Mesenchymal stem cell (in vitro differentiated cells and primary cell): ENCODE measurements at regions not wholly inside any gene's neighbourhood (a gene's known extent, or its start where the extent isn't known, plus 50 kb on each side); places are given as distances from the start of the nearest gene placed in this dataset.

Experiments used
- DNase-seq: peaks from one replicate; pipeline ENCODE4 v3.0.0-alpha.2; 2013
- H2AFZ ChIP-seq: one replicate; pipeline ENCODE4 v1.6.1; 2013; ENCODE audit warnings: low read depth, mild to moderate bottlenecking, control low read depth, inconsistent platforms, low read length, moderate library complexity
- H2AK5ac ChIP-seq: 2 replicates; pipeline ENCODE4 v1.6.1; 2013; ENCODE audit warnings: low read length, moderate library complexity, mild to moderate bottlenecking, inconsistent platforms; ENCODE audit not compliant: severe bottlenecking
- H2BK120ac ChIP-seq: one replicate; pipeline ENCODE4 v1.6.1; 2013; ENCODE audit warnings: low read depth, mild to moderate bottlenecking, inconsistent platforms, low read length, moderate library complexity
- H2BK12ac ChIP-seq, 2 experiments: one replicate each; pipeline ENCODE4 v1.6.1; 2013; ENCODE audit warnings: inconsistent platforms in 2 of 2, low read length in 2 of 2, mild to moderate bottlenecking in 2 of 2, moderate library complexity in 2 of 2, control low read depth in 1 of 2
- H2BK15ac ChIP-seq: one replicate; pipeline ENCODE4 v1.6.1; 2013; ENCODE audit warnings: mild to moderate bottlenecking, low read depth, inconsistent platforms; ENCODE audit not compliant: poor library complexity, severe bottlenecking
- H2BK5ac ChIP-seq: 2 replicates; pipeline ENCODE4 v1.6.1; 2013; ENCODE audit warnings: low read depth, mild to moderate bottlenecking, low read length, control low read depth, inconsistent platforms; ENCODE audit not compliant: poor library complexity, severe bottlenecking
- H3K14ac ChIP-seq, 2 experiments: one replicate each; pipeline ENCODE4 v1.6.1; 2013; ENCODE audit warnings: inconsistent platforms in 2 of 2, low read length in 2 of 2, control low read depth in 1 of 2, mild to moderate bottlenecking in 1 of 2, moderate library complexity in 1 of 2
- H3K18ac ChIP-seq, 2 experiments: one replicate each; pipeline ENCODE4 v1.6.1; 2013; ENCODE audit warnings: inconsistent platforms in 2 of 2, low read length in 2 of 2, control low read depth in 1 of 2, low read depth in 1 of 2, mild to moderate bottlenecking in 1 of 2
- H3K23ac ChIP-seq, 2 experiments: one replicate each; pipeline ENCODE4 v1.6.1; 2013; ENCODE audit warnings: inconsistent platforms in 2 of 2, low read length in 2 of 2, mild to moderate bottlenecking in 2 of 2, moderate library complexity in 2 of 2, control low read depth in 1 of 2
- H3K27ac ChIP-seq: 2 replicates; pipeline ENCODE4 v1.5.1; 2013; ENCODE audit warnings: mild to moderate bottlenecking, moderate library complexity, low read length, control low read depth, inconsistent platforms; ENCODE audit not compliant: poor library complexity, severe bottlenecking
- H3K27me3 ChIP-seq, 2 experiments: 2 replicates each; pipeline versions ENCODE4 v1.6.1 to v1.7.0; 2013; ENCODE audit warnings: low read length in 2 of 2, mild to moderate bottlenecking in 2 of 2, moderate library complexity in 2 of 2, control low read depth in 1 of 2, inconsistent platforms in 1 of 2; ENCODE audit not compliant: control insufficient read depth in 1 of 2, insufficient read depth in 1 of 2
- H3K36me3 ChIP-seq, 2 experiments: 2 replicates each; pipeline versions ENCODE4 v1.6.1 to v1.7.0; 2013; ENCODE audit warnings: low read length in 2 of 2, control low read depth in 1 of 2, inconsistent platforms in 1 of 2, low read depth in 1 of 2, mild to moderate bottlenecking in 1 of 2; ENCODE audit not compliant: insufficient read depth in 2 of 2, control insufficient read depth in 1 of 2
- H3K4ac ChIP-seq, 2 experiments: one replicate each; pipeline ENCODE4 v1.6.1; 2013; ENCODE audit warnings: inconsistent platforms in 2 of 2, low read length in 2 of 2, mild to moderate bottlenecking in 2 of 2, moderate library complexity in 2 of 2, control low read depth in 1 of 2, low read depth in 1 of 2
- H3K4me1 ChIP-seq: 2 replicates; pipeline ENCODE4 v1.6.1; 2013; ENCODE audit warnings: low read depth, low read length, control low read depth; ENCODE audit not compliant: control insufficient read depth, insufficient read depth
- H3K4me2 ChIP-seq: 2 replicates; pipeline ENCODE4 v1.6.1; 2013; ENCODE audit warnings: low read length, mild to moderate bottlenecking, inconsistent platforms; ENCODE audit not compliant: poor library complexity, severe bottlenecking
- H3K4me3 ChIP-seq, 2 experiments: 2 replicates each; pipeline versions ENCODE4 v1.5.1 to v1.7.0; 2013; ENCODE audit warnings: low read length in 2 of 2, mild to moderate bottlenecking in 2 of 2, control low read depth in 1 of 2, low read depth in 1 of 2; ENCODE audit not compliant: insufficient read depth in 1 of 2
- H3K79me1 ChIP-seq: replicated peaks from 2 replicates; pipeline ENCODE4 v1.6.1; 2013; ENCODE audit warnings: mild to moderate bottlenecking, control low read depth, low read length, inconsistent platforms; ENCODE audit not compliant: poor library complexity, severe bottlenecking
- H3K9ac ChIP-seq: 2 replicates; pipeline ENCODE4 v1.7.0; 2013; ENCODE audit warnings: mild to moderate bottlenecking, low read length, moderate library complexity
- H3K9me3 ChIP-seq: 2 replicates; pipeline ENCODE4 v1.7.0; 2013; ENCODE audit warnings: mild to moderate bottlenecking, low read length; ENCODE audit not compliant: control insufficient read depth
- H4K8ac ChIP-seq: one replicate; pipeline ENCODE4 v1.6.1; 2013; ENCODE audit warnings: inconsistent platforms, mild to moderate bottlenecking, low read length, moderate library complexity
- H4K91ac ChIP-seq: one replicate; pipeline ENCODE4 v1.6.1; 2013; ENCODE audit warnings: mild to moderate bottlenecking, low read length, inconsistent platforms
- WGBS: methylation state at CpG from one replicate; pipeline ENCODE4 v1.1.7; 2013; ENCODE audit warnings: mixed read lengths; 5-methylcytosine and 5-hydroxymethylcytosine counted together

GRCh38 chr1:90344963-90345730, 350.2 kb downstream of the ZNF326 start:
- no peak overlapping the region for H2AK5ac ChIP-seq
- no peak overlapping the region for H2AFZ ChIP-seq
- no peak overlapping the region for H2BK5ac ChIP-seq
- no peak overlapping the region for H2BK12ac ChIP-seq
- H3K9me3 ChIP-seq: peaks cover 18% of the 10 kb centered on the region
- H4K91ac ChIP-seq: no peak overlapping the region
- no peaks in the 10 kb centered on the region for H3K79me1 ChIP-seq
- no peak overlapping the region for H3K18ac ChIP-seq
- H3K9ac ChIP-seq: no peak overlapping the region
- no peak for DNase-seq
- no peaks in the 10 kb centered on the region for H3K27me3 ChIP-seq
- no peaks in the 10 kb centered on the region for H3K36me3 ChIP-seq
- H4K8ac ChIP-seq: no peak overlapping the region
- H2BK15ac ChIP-seq: no peak overlapping the region
- H3K23ac ChIP-seq: no peak overlapping the region
- no peak overlapping the region for H3K4me2 ChIP-seq
- no peak overlapping the region for H2BK120ac ChIP-seq
- no CpG with 5 or more reads among the region's 1 CpG for WGBS
- no peak overlapping the region for H3K14ac ChIP-seq
- no peak overlapping the region for H3K4me3 ChIP-seq
- no peaks in the 10 kb centered on the region for H3K4me1 ChIP-seq
- no peak overlapping the region for H3K4ac ChIP-seq
- no peak overlapping the region for H3K27ac ChIP-seq

GRCh38 chr1:90341516-90341915, 346.6 kb downstream of the ZNF326 start:
- H2AK5ac ChIP-seq: no peak overlapping the region
- no peaks in the 10 kb centered on the region for H3K27me3 ChIP-seq
- H2BK12ac ChIP-seq: no peak overlapping the region
- no peak overlapping the region for H2BK120ac ChIP-seq
- no peak overlapping the region for H3K9ac ChIP-seq
- H4K8ac ChIP-seq: no peak overlapping the region
- DNase-seq: no peak
- no peak overlapping the region for H3K14ac ChIP-seq
- H4K91ac ChIP-seq: no peak overlapping the region
- H3K27ac ChIP-seq: no peak overlapping the region
- no peaks in the 10 kb centered on the region for H3K79me1 ChIP-seq
- H2AFZ ChIP-seq: no peak overlapping the region
- H3K4me1 ChIP-seq: no peaks in the 10 kb centered on the region
- H2BK5ac ChIP-seq: no peak overlapping the region
- no peak overlapping the region for H3K4me3 ChIP-seq
- WGBS: no CpG with 5 or more reads among the region's 1 CpG
- no peaks in the 10 kb centered on the region for H3K9me3 ChIP-seq
- H2BK15ac ChIP-seq: no peak overlapping the region
- no peak overlapping the region for H3K4me2 ChIP-seq
- no peaks in the 10 kb centered on the region for H3K36me3 ChIP-seq
- no peak overlapping the region for H3K4ac ChIP-seq
- H3K23ac ChIP-seq: no peak overlapping the region
- H3K18ac ChIP-seq: no peak overlapping the region

- H2BK12ac ChIP-seq: no peak overlapping the region
- no peak overlapping the region for H3K9ac ChIP-seq
- H3K27ac ChIP-seq: no peak overlapping the region
- H4K8ac ChIP-seq: no peak overlapping the region
- DNase-seq: no peak
- H3K36me3 ChIP-seq: no peaks in the 10 kb centered on the region
- H3K4me1 ChIP-seq: no peaks in the 10 kb centered on the region
- H3K14ac ChIP-seq: no peak overlapping the region
- WGBS: 90% methylated on average over 2 of the region's 2 CpGs
- H4K91ac ChIP-seq: no peak overlapping the region
- no peak overlapping the region for H3K4me3 ChIP-seq
- no peak overlapping the region for H3K4ac ChIP-seq
- no peak overlapping the region for H2BK120ac ChIP-seq
- no peaks in the 10 kb centered on the region for H3K9me3 ChIP-seq
- H2AK5ac ChIP-seq: no peak overlapping the region
- H2BK5ac ChIP-seq: no peak overlapping the region
- H2AFZ ChIP-seq: no peak overlapping the region
- no peak overlapping the region for H3K23ac ChIP-seq
- no peak overlapping the region for H3K18ac ChIP-seq
- H3K27me3 ChIP-seq: no peaks in the 10 kb centered on the region
- H3K4me2 ChIP-seq: no peak overlapping the region
- H2BK15ac ChIP-seq: no peak overlapping the region
- no peaks in the 10 kb centered on the region for H3K79me1 ChIP-seq
These were observed 345.7 kb downstream of the ZNF326 start for GRCh38 chr1:90340606-90341005.

GRCh38 chr1:90339811-90340210, 344.9 kb downstream of the ZNF326 start:
- Histone ChIP-seq H2AFZ (no peak overlapping the region), H3K4ac (no peak overlapping the region), H3K4me3 (no peak overlapping the region), H3K18ac (no peak overlapping the region), H3K4me1 (no peaks in the 10 kb centered on the region), H3K27me3 (no peaks in the 10 kb centered on the region), H2AK5ac (no peak overlapping the region), H3K14ac (no peak overlapping the region), H3K79me1 (no peaks in the 10 kb centered on the region), H2BK15ac (no peak overlapping the region), H2BK12ac (no peak overlapping the region), H3K9ac (no peak overlapping the region), H2BK5ac (no peak overlapping the region), H3K36me3 (no peaks in the 10 kb centered on the region), H3K4me2 (no peak overlapping the region), H3K23ac (no peak overlapping the region), H2BK120ac (no peak overlapping the region), H4K8ac (no peak overlapping the region), H4K91ac (no peak overlapping the region), H3K27ac (no peak overlapping the region), H3K9me3 (no peaks in the 10 kb centered on the region)
- 100% methylated on average over 2 of the region's 2 CpGs for WGBS
- no peak for DNase-seq
